ENCODE measurements at regions not wholly inside any gene's neighbourhood (a gene's known extent, or its start where the extent isn't known, plus 50 kb on each side); places are given as distances from the start of the nearest gene placed in this dataset.

DNA sequence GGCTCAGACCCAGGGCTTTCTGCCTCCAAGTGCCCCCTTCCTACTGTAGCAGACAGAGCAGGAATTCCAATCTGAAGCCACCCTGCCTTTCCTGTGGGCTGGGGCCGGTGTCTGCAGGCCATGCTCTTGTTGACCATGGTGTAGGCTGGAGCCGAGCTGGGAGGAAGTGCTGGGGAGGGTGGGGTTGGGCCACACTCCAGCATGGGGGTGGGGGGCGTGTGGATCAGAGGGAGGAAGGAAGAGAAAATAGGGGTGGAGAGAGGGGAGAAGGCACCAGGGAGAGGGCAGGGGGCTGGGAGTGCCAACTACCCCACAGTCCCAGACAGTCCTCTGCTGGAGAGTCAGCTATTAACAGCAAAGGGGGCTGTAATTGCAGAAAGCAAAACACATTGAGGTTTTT is 54.3 kb upstream of the JPH3 start:
- whole genome bisulfite sequencing, result 35% methylated on average over 3 of the region's 3 CpGs
- DNase-seq (ENCODE audit: low spot score), result no peak
- Histone ChIP-seq H3K36me3 (no peaks in the 10 kb centered on the region), H3K9me3 (no peaks in the 10 kb centered on the region), H3K27me3 (replicated peaks; ENCODE audit: insufficient read depth) (peaks cover 8% of the 10 kb centered on the region), H3K4me1 (replicated peaks) (no peaks in the 10 kb centered on the region), H3K4me3 (no peak overlapping the region), H3K27ac (no peak overlapping the region)
- intact Hi-C loops (cut with DNase I), result no loop called here
- no peak for TF ChIP-seq POLR2A (IDR thresholded peaks at IDR 0.05)
- TF ChIP-seq POLR2AphosphoS5 (IDR thresholded peaks at IDR 0.05), result no peak
- TF ChIP-seq, protein P1, sequence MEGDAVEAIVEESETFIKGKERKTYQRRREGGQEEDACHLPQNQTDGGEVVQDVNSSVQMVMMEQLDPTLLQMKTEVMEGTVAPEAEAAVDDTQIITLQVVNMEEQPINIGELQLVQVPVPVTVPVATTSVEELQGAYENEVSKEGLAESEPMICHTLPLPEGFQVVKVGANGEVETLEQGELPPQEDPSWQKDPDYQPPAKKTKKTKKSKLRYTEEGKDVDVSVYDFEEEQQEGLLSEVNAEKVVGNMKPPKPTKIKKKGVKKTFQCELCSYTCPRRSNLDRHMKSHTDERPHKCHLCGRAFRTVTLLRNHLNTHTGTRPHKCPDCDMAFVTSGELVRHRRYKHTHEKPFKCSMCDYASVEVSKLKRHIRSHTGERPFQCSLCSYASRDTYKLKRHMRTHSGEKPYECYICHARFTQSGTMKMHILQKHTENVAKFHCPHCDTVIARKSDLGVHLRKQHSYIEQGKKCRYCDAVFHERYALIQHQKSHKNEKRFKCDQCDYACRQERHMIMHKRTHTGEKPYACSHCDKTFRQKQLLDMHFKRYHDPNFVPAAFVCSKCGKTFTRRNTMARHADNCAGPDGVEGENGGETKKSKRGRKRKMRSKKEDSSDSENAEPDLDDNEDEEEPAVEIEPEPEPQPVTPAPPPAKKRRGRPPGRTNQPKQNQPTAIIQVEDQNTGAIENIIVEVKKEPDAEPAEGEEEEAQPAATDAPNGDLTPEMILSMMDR (IDR thresholded peaks at IDR 0.05), result no peak

DNA sequence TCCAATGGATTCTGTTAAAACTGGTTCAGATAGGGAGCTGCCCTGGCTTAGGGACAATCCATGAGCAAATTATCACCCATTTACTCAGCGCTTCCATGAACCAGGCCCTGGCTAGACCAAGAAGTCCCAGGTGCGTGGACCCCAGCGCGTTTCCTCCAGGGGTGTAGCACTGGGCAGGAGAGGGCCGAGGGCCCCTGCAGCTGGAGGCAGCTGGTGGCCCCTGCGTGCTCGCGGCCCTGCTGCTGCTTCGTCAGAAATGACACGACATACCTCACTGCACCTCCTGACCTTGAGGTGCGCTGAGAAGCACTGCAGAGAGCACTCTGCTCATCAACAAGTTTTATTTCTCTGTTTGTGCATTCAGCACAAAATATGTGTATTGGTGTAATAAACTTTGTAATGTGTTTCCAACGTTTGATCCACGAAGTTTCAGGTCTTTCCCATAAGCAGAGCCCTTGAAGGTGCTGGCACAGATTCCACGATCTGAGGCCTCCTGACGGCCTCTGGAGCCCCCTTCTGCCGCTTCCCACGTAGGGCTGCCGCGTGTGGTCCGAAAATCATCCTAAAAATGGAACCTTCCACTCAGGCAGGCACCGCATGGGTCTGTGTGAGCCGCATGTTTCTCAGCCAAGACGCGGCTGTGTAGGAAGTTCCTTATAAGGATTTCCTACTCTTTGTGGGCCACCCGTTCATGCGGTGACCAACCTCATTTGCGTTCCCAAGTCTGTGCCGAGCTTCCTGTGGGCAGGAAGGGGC is 50.8 kb upstream of the ZCCHC14 start:
- intact Hi-C loops (cut with DNase I), result no loop called here
- Histone ChIP-seq H3K9me3 (no peaks in the 10 kb centered on the region), H3K4me3 (no peak overlapping the region), H3K27ac (no peak overlapping the region), H3K4me1 (replicated peaks) (no peaks in the 10 kb centered on the region), H3K27me3 (replicated peaks; ENCODE audit: insufficient read depth) (peaks cover 4% of the 10 kb centered on the region), H3K36me3 (no peaks in the 10 kb centered on the region)
- WGBS, result 69% methylated on average over 28 of the region's 28 CpGs
- no peak for DNase-seq (ENCODE audit: low spot score)
- TF ChIP-seq, protein P1 (IDR thresholded peaks at IDR 0.05), result no peak
- TF ChIP-seq POLR2A (IDR thresholded peaks at IDR 0.05) (no peak), POLR2AphosphoS5 (IDR thresholded peaks at IDR 0.05) (no peak)

DNA sequence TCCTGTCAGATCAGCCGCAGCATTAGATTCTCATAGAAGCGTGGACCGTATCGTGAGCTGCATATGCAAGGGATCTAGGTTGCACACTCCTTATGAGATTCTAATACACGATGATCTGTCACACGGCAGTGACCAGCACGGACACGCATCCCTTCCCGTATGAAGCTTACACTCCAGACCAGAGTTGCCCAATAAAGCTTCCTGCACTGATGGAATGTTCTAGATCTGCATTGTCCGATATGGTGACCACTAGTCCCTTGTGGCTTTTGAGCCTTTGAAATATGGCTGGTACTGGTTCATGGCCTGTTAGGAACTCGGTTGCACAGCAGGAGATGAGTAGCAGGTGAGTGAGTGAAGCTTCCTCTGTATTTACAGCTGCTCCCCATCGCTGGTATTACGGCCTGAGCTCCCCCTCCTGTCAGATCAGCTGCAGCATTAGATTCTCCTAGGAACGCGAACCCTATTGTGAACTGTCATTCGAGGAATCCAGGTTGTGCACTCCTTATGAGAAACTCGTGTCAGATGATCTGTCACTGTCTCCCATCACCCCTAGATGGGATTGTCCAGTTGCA is 49.8 kb upstream of the ZCCHC14 start:
- Histone ChIP-seq H3K27ac (no peak overlapping the region), H3K9me3 (no peaks in the 10 kb centered on the region), H3K4me3 (no peak overlapping the region), H3K36me3 (no peaks in the 10 kb centered on the region), H3K27me3 (replicated peaks; ENCODE audit: insufficient read depth) (peaks cover 4% of the 10 kb centered on the region), H3K4me1 (replicated peaks) (no peaks in the 10 kb centered on the region)
- intact Hi-C loops (cut with DNase I), result no loop called here
- WGBS, result 67% methylated on average over 17 of the region's 17 CpGs
- no peak for DNase-seq (ENCODE audit: low spot score)
- TF ChIP-seq, protein P1 (IDR thresholded peaks at IDR 0.05), result no peak
- no peak for TF ChIP-seq POLR2A (IDR thresholded peaks at IDR 0.05)
